IPS DF 19.7 (cell line): ENCODE measurements at regions not wholly inside any gene's neighbourhood (a gene's known extent, or its start where the extent isn't known, plus 50 kb on each side); places are given as distances from the start of the nearest gene placed in this dataset.

Experiments used
- DNase-seq: peaks from one replicate; pipeline ENCODE4 v3.0.0-alpha.2; 2013; ENCODE audit warnings: low read depth, low spot score

GRCh38 chr1:181858135-181858534 lies 203.4 kb downstream of the ZNF648 start:
- DNase-seq = no peak
